ENCODE measurements at regions not wholly inside any gene's neighbourhood (a gene's known extent, or its start where the extent isn't known, plus 50 kb on each side); places are given as distances from the start of the nearest gene placed in this dataset.

- TF ChIP-seq, protein P1, sequence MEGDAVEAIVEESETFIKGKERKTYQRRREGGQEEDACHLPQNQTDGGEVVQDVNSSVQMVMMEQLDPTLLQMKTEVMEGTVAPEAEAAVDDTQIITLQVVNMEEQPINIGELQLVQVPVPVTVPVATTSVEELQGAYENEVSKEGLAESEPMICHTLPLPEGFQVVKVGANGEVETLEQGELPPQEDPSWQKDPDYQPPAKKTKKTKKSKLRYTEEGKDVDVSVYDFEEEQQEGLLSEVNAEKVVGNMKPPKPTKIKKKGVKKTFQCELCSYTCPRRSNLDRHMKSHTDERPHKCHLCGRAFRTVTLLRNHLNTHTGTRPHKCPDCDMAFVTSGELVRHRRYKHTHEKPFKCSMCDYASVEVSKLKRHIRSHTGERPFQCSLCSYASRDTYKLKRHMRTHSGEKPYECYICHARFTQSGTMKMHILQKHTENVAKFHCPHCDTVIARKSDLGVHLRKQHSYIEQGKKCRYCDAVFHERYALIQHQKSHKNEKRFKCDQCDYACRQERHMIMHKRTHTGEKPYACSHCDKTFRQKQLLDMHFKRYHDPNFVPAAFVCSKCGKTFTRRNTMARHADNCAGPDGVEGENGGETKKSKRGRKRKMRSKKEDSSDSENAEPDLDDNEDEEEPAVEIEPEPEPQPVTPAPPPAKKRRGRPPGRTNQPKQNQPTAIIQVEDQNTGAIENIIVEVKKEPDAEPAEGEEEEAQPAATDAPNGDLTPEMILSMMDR (IDR thresholded peaks at IDR 0.05), result no peak
- TF ChIP-seq RCOR1 (IDR thresholded peaks at IDR 0.05; ENCODE audit: low read length) (no peak), POLR2AphosphoS5 (IDR thresholded peaks at IDR 0.05; ENCODE audit: low read depth, low read length) (no peak), USF2 (IDR thresholded peaks at IDR 0.05; ENCODE audit: borderline replicate concordance, low read depth, low read length) (no peak), EZH2phosphoT487 (IDR thresholded peaks at IDR 0.05; ENCODE audit: borderline replicate concordance, low read depth) (no peak), RXRA (IDR thresholded peaks at IDR 0.05; ENCODE audit: borderline replicate concordance, low read depth) (no peak), YY1 (IDR thresholded peaks at IDR 0.05; ENCODE audit: low read depth) (no peak), SIN3A (IDR thresholded peaks at IDR 0.05; ENCODE audit: borderline replicate concordance, low read depth, low read length) (no peak), EP300 (IDR thresholded peaks at IDR 0.05; ENCODE audit: borderline replicate concordance in 1 of 2, low read depth in 1 of 2, low read length in 1 of 2) (no peak), JUND (IDR thresholded peaks at IDR 0.05) (no peak)
- TF ChIP-seq, protein P2, sequence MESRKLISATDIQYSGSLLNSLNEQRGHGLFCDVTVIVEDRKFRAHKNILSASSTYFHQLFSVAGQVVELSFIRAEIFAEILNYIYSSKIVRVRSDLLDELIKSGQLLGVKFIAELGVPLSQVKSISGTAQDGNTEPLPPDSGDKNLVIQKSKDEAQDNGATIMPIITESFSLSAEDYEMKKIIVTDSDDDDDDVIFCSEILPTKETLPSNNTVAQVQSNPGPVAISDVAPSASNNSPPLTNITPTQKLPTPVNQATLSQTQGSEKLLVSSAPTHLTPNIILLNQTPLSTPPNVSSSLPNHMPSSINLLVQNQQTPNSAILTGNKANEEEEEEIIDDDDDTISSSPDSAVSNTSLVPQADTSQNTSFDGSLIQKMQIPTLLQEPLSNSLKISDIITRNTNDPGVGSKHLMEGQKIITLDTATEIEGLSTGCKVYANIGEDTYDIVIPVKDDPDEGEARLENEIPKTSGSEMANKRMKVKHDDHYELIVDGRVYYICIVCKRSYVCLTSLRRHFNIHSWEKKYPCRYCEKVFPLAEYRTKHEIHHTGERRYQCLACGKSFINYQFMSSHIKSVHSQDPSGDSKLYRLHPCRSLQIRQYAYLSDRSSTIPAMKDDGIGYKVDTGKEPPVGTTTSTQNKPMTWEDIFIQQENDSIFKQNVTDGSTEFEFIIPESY (IDR thresholded peaks at IDR 0.05; ENCODE audit: borderline replicate concordance, low read depth), result no peak
- TF ChIP-seq, protein P3, sequence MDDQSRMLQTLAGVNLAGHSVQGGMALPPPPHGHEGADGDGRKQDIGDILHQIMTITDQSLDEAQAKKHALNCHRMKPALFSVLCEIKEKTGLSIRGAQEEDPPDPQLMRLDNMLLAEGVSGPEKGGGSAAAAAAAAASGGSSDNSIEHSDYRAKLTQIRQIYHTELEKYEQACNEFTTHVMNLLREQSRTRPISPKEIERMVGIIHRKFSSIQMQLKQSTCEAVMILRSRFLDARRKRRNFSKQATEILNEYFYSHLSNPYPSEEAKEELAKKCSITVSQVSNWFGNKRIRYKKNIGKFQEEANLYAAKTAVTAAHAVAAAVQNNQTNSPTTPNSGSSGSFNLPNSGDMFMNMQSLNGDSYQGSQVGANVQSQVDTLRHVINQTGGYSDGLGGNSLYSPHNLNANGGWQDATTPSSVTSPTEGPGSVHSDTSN (IDR thresholded peaks at IDR 0.05), result no peak
Measured at GRCh38 chr6:114523508-114523907, 180.7 kb upstream of the HS3ST5 start.

All from SK-N-SH (cell line).